ENCODE measurements at regions not wholly inside any gene's neighbourhood (a gene's known extent, or its start where the extent isn't known, plus 50 kb on each side); places are given as distances from the start of the nearest gene placed in this dataset.

DNA sequence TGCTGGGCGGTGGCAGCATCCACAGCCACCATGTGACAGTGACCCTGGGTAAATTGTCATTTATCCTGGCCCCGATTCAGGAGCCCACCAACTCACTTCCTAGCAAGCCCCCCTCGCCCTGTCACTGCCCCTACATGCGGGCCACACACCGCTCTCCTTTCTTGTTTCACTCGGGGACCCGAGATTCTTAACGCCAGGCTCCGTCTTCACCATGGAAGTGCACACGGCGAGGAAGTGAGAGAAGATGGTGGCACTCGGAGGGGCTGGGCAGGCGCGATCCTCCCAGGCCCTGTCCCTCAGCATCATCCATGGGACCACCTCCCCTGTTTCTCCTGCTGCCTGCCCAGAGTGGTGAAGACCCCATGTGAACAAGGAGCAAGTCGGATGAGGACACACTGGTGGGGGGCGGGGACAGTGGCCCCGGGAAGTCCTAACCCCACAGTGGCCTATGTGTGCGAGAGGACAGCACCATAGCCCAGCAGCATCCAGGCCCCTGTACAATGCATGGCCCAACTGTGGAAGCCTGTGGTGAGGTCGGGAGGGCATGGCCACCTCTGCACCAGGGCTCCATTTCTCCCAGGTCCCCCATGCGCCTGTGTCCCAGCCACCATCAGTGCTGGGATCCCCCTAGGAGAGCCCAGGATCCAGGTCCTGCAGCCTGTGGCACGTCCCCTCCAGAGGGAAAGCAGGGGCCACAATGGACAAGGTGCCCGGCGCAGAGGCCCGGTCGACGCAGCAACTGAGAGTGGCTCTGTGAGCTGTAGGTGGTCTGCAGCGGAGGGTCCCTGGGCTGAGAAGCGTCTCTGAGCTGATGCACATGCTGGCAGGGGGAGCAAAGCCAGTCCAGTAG is 262.8 kb downstream of the BRD1 start:
- DNase-seq, result no peak

DNA sequence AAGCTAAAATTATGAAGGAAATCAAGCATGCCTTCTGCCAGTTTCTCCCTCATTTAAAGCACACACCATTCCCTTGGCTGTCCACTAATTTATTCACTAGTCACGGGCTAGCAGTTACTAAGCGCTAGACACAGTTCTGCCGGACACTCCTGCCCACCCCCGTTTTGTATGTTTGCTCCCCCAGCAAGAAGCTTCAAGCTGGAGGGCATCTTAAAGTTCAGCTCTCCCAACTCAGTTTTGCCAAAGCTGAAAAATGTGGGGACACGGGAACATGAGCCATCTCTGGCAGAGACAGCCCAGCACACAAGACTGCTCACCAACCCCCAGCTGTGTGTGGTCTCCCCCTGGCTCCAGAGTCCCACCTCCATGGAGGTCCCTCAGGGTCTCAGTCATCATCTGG is 263.6 kb downstream of the BRD1 start:
- no peak for DNase-seq

DNA sequence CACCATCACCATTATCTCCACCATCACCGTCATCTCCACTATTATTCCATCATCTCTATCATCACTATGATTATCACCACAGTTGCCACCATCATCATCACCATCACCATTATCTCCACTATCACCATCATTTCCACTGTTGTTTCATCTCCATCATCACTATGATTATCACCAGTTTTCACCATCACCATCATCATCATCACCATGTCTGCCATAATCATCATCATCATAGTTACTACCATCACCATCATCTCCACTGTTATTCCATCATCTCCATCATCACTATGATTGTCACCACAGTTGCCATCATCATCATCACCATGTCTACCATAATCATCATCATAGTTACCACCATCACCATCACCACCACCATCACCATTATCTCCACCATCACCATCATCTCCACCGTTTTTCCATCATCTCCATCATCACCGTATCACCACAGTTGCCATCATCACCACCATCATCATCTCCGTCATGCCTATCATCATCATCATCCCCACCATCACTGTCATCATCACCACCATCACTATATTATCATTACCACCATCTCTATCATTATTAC is 264.9 kb downstream of the BRD1 start:
- no peak for DNase-seq

DNA sequence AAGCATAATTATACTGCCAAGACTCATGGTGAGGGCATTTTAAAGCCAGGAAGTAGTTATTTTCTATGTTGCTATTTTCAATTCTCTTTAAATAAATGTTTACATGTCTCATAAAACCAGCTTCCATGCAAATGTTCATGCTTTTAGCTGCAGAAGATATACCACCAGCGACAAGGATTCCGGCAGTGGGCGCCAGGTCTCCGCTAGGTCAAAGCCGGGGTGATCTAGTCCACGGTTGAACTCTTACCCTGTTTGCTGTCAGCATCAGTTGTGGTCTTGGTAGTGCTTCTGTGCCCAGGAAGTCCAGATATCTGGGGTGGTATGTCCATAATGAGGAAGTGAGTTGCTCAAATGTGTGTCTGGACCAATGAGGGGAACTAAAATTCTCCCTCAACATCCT is 265.7 kb downstream of the BRD1 start:
- DNase-seq, result no peak

DNA sequence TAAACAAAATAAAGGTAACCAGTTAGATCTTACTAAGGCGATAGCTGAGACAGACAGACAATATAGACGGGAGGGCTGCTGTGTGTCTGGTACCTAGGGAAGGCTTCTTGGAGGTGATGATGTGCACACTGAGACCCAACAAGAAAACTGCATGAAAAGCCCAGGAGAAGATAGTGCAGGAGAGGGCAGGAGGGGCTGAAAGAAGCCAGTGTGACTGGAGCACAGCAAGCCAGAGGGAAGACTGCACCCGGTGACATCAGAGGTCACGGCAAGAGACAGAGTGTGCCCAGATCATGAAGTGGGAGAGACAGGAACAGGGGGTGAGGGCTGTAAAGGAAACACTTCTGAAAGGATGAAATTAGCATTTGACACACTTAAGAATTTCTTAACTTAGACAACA is 266.3 kb downstream of the BRD1 start:
- DNase-seq, result no peak

GRCh38 chr22:49555526-49555925 is 272.1 kb downstream of the BRD1 start:
- no peak for DNase-seq

- DNase-seq, result no peak
Measured at GRCh38 chr22:49554741-49555140, 272.9 kb downstream of the BRD1 start.

DNA sequence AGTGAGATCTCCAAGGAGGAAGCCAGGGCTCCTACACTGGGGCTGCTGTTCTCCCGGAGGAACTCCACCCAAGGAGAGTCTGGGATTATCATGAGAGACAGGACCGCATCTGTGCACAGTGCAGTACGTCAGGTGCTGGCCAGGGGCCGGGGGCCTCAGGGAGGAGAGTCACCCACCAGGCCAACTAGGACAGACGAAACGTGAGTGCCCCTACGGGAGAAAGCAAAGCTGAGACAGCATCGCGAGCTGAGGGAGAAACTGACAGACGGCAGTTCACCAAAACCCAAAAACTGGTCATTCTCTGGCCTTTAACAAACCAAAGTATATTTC is 273.4 kb downstream of the BRD1 start:
- no peak for DNase-seq

DNA sequence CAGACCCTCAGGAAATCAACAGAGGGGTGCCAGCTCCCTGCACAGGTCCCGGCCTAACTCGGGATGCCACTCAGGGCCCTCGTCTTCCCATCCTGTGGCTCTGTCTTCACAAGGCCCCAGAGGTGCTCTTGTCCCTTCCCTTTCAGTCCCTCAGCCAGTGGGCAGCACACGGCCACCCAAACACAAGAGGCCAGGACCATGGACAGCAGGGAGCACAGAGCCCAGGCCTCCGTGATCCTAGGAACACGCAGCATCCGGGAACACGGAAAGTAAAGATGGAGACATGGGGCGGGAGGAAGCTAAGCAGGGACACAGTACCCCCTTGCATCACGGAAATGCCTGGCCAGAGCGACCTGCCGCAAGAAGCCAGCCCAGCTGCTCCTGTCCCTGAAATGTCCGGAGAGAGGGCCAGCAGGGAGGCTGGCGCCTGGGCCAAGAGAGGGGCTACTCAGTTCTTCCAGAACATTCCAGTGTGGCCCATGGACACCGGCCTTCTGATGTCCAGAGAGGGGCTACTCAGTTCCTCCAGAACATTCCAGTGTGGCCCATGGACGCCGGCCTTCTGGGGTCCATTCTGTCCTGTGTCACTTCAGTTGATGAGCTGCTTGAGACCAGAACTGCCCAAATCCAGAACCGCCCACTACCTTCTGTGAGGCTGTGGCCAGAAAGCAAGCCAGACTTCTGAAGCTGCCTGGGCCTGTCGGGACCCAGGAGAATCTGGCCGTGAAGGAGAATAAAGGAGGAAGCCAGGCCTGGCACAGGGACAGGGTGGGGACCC is 274.0 kb downstream of the BRD1 start:
- no peak for DNase-seq

DNA sequence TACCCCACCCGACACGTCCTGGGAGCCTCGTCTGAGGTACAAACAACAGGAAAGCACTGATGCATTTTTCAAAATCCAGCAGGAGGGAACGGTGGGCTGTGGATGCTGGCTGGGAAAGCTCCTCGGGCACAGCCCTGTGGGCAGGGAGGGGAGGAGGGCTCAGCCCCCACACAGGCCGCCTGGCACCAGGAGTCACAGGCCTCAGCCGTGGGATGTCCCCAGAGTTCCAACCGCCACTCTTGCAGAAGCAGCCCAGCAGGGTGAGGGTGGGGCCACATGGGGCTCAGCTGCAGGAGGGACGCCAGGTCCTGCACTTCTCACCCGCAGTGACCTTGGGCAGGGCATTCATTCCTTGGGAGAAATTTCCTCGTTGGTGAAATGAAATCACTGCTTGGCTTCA is 274.6 kb downstream of the BRD1 start:
- DNase-seq, result no peak

GRCh38 chr22:49551897-49552614 is 275.6 kb downstream of the BRD1 start:
- DNase-seq, result no peak

DNA sequence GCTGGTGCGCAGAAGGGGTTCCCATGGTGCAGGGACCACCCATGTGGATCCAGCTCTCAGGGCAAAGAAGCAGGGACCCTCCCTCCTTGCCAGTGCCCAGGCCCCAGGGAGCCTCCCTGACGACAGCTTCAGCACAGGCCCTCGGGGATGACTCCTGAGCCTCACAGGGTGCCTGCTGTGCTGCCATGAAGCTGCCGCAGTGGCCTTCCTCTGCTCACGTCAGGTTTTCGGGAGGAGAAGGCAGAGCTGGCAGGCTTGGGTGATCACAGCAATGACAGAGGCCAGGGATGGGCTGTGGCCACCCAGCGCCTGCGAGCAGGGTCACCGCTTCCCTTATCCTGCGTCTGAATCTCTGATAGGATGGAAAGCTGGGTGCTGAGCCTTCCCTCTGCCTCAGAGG is 276.2 kb downstream of the BRD1 start:
- no peak for DNase-seq

DNA sequence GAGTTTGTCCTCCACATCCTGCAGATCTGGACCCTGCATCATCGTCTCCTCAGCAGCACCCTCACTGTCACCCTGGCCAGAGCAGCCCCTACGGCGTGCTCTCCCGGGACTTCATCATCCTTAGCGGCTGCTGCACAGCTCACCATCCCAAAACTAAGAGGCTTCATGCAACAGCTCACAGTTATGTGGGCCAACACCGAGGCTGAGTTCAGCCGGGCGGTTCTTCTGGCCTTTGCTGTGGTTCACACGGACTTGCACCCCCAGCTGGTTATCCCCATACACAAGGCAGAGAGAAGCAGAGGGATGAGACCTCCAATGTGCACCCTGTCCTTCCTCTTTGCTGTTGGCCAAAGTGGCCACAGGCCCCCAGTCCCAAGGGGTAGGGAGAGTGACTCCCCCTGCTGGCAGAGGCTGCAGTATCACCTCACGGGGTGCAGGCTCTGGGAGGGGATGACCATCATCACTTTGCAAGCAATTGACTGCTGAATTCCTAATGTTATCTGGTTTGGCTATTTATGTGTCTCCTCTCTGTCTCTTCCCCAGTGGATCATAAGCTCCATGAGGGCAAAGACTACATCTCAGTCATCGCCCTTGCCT is 276.8 kb downstream of the BRD1 start:
- no peak for DNase-seq

GRCh38 chr22:49550141-49550430 is 277.6 kb downstream of the BRD1 start:
- no peak for DNase-seq

GRCh38 chr22:49549256-49550140 is 278.2 kb downstream of the BRD1 start:
- DNase-seq, result no peak

DNA sequence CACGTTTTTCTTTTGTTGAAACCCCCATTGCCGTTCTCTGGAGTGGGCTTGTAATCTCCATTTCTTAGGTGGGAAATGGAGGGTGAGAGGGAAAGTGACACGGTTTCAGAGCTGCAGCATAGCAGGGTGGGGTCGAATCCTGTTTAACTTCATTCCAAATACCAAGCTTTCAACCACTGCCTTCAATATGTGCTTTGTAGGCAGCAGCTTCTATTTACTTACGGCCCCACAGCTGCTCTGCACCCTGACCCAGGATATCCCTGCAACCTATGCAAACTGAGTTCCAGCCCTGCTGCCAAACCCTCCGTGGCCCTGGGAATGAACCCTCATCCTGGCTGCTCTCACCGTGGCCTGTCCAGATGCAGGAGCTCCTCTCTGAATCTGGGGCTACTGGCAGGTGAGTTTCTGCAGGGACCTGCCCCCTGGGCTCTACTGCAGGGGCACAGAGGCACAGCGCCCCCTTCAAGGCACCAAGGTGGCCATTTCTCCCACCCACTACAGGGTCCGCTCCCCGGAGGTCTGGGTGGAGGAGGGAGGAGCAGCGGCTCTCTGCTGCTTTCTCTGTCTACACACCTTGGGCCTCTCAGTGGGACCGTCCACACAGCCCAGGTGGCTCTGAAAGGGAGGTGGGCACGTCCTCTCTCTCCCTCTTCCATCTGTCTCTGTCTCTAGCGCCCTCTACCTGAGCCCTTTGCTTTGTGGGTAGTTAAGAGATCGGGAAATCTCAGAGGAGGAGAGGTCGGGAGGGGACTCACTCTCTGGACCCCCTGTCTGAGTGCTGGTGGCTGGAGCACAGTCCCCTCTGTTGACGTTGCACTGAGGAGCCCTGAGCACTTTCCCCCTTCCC is 279.1 kb downstream of the BRD1 start:
- DNase-seq, result no peak

- DNase-seq, result no peak
Measured at GRCh38 chr22:49547751-49548239, 279.9 kb downstream of the BRD1 start.

DNA sequence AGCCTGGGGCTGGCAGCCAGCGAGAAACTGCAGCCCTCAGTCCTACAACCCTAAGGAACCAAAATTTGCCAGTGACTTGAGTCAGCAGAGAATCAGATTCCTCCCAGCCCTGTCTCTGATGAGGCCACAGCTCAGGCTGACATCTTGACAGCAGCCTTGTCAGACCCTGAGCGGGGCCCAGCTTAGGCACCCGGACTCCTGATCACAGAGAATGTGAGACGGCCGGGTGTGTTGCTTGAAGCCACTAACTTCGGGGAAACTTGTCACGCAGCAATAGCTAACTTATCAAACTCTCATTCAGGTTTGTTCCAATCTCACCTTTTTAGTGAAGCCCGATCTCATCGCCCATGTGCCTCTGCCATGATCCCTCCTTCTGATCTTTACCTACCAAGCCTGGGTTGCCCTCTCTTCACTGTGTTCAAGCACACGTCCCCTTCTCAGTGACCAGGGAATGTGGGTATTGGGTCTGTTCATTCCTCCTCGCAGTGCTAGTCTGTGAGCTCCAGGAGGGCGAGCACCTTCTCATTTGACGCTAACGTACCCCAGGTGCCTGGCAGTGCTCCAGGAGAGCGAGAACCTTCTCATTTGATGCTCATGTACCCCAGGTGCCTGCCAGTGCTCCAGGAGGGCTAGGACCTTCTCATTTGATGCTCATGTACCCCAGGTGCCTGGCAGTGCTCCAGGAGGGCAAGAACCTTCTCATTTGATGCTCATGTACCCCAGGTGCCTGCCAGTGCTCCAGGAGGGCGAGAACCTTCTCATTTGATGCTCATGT is 280.7 kb downstream of the BRD1 start:
- no peak for DNase-seq

DNA sequence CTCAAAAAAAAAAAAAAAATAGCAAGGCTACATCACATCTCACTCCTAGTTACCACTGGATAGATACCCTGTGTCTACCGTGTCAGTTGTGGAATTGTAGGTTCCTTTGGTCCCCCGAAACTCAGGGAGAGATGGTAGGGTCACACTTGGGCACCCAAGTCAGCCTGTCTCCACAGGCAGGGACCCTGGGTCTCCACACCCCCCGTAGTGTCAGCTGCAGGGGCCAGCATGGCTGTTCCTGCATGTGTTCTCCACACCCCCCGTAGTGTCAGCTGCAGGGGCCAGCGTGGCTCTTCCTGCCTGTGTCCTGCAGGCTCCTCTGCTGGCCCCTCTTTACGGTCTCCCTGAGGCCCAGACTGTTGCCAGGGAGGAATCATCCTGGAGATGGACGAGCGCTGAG is 282.1 kb downstream of the BRD1 start:
- DNase-seq, result no peak

DNA sequence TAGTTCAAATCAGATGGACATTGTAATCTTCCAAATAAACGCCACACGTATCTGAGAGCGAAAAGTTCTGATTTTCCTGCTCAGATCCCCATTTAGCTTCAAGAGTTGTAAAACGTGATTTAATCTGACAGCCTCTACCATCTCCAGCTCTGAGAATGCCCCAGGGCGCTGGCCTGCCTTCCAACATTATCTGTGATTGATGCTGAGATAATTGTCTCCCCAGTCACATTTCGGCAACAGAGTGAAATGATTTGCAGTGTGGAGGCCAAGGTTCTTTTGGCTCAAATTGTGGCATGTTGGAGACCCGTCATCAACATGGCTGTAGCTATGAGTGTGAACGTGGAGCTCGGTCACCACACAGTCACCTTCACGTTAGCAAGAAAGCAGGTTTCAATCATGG is 283.4 kb downstream of the BRD1 start:
- DNase-seq, result no peak

Measured in stimulated activated CD4-positive, alpha-beta T cell treated with anti-CD3 and anti-CD28 coated beads, Interleukin-12 subunit alpha, Interleukin-12 subunit beta, amount 100 ng/mL, for 4 hours (primary cell).